K562 (cell line): ENCODE measurements at regions not wholly inside any gene's neighbourhood (a gene's known extent, or its start where the extent isn't known, plus 50 kb on each side); places are given as distances from the start of the nearest gene placed in this dataset.

Experiments used
- ILF3 ChIP-seq: fragments of 450-650 bp; IDR thresholded peaks from 2 replicates; pipeline ENCODE4 v1.6.1; 2018; ENCODE audit warnings: antibody characterized with exemption, mild to moderate bottlenecking, moderate library complexity, borderline replicate concordance
- MAFK ChIP-seq: IDR thresholded peaks from 2 replicates; pipeline ENCODE4 v1.6.1; 2011; ENCODE audit warnings: low read length, improper control_type of control experiment
- MED1 ChIP-seq: sonication (generic); formaldehyde crosslinking; IDR thresholded peaks from 2 replicates; pipeline ENCODE4 v1.8.1; 2023; ENCODE audit warnings: missing genetic modification reagents, borderline replicate concordance
- PTBP1 ChIP-seq: fragments of 200-400 bp; formaldehyde crosslinking; IDR thresholded peaks from 2 replicates; pipeline ENCODE4 v1.6.1; 2017; ENCODE audit warnings: low read depth, low read length
- SRSF9 ChIP-seq: fragments of 200-400 bp; formaldehyde crosslinking; IDR thresholded peaks from 2 replicates; pipeline ENCODE4 v1.6.1; 2017; ENCODE audit warnings: low read depth, low read length, borderline replicate concordance
- TCFL5 ChIP-seq: fragments of 250-450 bp; sonication (Bioruptor Pico); conservative IDR thresholded peaks from 2 replicates; pipeline ENCODE4 v1.6.1; 2021; ENCODE audit warnings: mild to moderate bottlenecking, moderate library complexity, matching md5 sums
- ZNF766 ChIP-seq: fragments of 200-800 bp; sonication (Bioruptor generic); conservative IDR thresholded peaks from 2 replicates; pipeline ENCODE4 v1.6.1; 2016; ENCODE audit warnings: missing genetic modification characterization, missing compliant biosample characterization
- TF ChIP-seq, protein P1 (sequence below): fragments of 250-450 bp; sonication (Bioruptor Pico); IDR thresholded peaks from 2 replicates; pipeline ENCODE4 v1.4.0; 2020; ENCODE audit warnings: mild to moderate bottlenecking, moderate library complexity
- TF ChIP-seq, protein P2 (sequence below): fragments of 200-600 bp; sonication (generic); IDR thresholded peaks from one replicate; pipeline ENCODE4 v1.6.1; 2012; ENCODE audit warnings: mild to moderate bottlenecking, low read depth, low read length, inconsistent platforms
- TF ChIP-seq, protein P3 (sequence below): fragments of 450-650 bp; formaldehyde crosslinking; IDR thresholded peaks from 2 replicates; pipeline ENCODE4 v1.4.0; 2020; ENCODE audit warnings: mild to moderate bottlenecking, mixed read lengths

DNA sequence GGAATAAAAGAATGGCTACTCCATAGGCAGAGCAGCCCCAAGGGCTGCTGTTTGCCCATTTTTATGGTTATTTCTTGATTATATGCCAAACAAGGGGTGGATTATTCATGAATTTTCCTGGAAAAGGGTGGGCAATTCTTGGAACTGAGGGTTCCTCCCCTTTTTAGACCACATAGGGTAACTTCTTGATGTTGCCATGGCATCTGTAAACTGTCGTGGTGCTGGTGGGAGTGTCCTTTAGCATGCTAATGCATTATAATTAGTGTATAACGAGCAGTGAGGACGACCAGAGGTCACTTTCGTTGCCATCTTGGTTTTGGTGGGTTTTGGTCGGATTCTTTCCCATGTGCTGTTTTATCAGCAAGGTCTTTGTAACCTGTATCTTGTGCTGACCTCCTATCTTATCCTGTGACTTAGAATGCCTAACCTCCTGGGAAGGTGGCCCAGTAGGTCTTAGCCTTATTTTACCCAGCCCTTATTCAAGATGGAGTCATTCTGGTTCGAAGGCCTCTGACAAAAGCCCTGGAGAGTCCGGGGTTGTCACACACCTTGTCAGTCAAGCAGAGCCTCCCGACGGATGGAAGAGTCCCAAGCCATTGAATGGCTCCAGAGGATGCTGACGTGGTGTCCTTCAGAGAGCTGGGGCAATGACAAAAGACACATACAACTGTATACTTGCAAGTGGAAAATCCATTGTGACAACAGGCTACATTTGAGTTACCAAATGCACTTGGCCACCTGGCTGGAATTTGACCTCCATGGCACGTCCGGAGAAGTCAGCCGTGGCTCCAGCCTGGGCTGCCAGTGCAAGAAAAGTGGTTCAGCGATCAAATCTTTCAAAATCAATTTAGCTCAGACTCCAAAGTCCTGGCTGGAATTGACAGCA is 67.1 kb upstream of the CLINT1 start (continued):
- TF ChIP-seq, protein P1, sequence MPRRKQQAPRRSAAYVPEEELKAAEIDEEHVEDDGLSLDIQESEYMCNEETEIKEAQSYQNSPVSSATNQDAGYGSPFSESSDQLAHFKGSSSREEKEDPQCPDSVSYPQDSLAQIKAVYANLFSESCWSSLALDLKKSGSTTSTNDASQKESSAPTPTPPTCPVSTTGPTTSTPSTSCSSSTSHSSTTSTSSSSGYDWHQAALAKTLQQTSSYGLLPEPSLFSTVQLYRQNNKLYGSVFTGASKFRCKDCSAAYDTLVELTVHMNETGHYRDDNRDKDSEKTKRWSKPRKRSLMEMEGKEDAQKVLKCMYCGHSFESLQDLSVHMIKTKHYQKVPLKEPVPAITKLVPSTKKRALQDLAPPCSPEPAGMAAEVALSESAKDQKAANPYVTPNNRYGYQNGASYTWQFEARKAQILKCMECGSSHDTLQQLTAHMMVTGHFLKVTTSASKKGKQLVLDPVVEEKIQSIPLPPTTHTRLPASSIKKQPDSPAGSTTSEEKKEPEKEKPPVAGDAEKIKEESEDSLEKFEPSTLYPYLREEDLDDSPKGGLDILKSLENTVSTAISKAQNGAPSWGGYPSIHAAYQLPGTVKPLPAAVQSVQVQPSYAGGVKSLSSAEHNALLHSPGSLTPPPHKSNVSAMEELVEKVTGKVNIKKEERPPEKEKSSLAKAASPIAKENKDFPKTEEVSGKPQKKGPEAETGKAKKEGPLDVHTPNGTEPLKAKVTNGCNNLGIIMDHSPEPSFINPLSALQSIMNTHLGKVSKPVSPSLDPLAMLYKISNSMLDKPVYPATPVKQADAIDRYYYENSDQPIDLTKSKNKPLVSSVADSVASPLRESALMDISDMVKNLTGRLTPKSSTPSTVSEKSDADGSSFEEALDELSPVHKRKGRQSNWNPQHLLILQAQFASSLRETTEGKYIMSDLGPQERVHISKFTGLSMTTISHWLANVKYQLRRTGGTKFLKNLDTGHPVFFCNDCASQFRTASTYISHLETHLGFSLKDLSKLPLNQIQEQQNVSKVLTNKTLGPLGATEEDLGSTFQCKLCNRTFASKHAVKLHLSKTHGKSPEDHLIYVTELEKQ = peak; percentile 35; the same call in 1 of the 2 replicates
- no peak for TF ChIP-seq TCFL5 (CRISPR knock-in tag)
- peak; percentile 62; the same call in 1 of the 2 replicates for TF ChIP-seq ZNF766
- TF ChIP-seq PTBP1 = no peak
- TF ChIP-seq, protein P2, sequence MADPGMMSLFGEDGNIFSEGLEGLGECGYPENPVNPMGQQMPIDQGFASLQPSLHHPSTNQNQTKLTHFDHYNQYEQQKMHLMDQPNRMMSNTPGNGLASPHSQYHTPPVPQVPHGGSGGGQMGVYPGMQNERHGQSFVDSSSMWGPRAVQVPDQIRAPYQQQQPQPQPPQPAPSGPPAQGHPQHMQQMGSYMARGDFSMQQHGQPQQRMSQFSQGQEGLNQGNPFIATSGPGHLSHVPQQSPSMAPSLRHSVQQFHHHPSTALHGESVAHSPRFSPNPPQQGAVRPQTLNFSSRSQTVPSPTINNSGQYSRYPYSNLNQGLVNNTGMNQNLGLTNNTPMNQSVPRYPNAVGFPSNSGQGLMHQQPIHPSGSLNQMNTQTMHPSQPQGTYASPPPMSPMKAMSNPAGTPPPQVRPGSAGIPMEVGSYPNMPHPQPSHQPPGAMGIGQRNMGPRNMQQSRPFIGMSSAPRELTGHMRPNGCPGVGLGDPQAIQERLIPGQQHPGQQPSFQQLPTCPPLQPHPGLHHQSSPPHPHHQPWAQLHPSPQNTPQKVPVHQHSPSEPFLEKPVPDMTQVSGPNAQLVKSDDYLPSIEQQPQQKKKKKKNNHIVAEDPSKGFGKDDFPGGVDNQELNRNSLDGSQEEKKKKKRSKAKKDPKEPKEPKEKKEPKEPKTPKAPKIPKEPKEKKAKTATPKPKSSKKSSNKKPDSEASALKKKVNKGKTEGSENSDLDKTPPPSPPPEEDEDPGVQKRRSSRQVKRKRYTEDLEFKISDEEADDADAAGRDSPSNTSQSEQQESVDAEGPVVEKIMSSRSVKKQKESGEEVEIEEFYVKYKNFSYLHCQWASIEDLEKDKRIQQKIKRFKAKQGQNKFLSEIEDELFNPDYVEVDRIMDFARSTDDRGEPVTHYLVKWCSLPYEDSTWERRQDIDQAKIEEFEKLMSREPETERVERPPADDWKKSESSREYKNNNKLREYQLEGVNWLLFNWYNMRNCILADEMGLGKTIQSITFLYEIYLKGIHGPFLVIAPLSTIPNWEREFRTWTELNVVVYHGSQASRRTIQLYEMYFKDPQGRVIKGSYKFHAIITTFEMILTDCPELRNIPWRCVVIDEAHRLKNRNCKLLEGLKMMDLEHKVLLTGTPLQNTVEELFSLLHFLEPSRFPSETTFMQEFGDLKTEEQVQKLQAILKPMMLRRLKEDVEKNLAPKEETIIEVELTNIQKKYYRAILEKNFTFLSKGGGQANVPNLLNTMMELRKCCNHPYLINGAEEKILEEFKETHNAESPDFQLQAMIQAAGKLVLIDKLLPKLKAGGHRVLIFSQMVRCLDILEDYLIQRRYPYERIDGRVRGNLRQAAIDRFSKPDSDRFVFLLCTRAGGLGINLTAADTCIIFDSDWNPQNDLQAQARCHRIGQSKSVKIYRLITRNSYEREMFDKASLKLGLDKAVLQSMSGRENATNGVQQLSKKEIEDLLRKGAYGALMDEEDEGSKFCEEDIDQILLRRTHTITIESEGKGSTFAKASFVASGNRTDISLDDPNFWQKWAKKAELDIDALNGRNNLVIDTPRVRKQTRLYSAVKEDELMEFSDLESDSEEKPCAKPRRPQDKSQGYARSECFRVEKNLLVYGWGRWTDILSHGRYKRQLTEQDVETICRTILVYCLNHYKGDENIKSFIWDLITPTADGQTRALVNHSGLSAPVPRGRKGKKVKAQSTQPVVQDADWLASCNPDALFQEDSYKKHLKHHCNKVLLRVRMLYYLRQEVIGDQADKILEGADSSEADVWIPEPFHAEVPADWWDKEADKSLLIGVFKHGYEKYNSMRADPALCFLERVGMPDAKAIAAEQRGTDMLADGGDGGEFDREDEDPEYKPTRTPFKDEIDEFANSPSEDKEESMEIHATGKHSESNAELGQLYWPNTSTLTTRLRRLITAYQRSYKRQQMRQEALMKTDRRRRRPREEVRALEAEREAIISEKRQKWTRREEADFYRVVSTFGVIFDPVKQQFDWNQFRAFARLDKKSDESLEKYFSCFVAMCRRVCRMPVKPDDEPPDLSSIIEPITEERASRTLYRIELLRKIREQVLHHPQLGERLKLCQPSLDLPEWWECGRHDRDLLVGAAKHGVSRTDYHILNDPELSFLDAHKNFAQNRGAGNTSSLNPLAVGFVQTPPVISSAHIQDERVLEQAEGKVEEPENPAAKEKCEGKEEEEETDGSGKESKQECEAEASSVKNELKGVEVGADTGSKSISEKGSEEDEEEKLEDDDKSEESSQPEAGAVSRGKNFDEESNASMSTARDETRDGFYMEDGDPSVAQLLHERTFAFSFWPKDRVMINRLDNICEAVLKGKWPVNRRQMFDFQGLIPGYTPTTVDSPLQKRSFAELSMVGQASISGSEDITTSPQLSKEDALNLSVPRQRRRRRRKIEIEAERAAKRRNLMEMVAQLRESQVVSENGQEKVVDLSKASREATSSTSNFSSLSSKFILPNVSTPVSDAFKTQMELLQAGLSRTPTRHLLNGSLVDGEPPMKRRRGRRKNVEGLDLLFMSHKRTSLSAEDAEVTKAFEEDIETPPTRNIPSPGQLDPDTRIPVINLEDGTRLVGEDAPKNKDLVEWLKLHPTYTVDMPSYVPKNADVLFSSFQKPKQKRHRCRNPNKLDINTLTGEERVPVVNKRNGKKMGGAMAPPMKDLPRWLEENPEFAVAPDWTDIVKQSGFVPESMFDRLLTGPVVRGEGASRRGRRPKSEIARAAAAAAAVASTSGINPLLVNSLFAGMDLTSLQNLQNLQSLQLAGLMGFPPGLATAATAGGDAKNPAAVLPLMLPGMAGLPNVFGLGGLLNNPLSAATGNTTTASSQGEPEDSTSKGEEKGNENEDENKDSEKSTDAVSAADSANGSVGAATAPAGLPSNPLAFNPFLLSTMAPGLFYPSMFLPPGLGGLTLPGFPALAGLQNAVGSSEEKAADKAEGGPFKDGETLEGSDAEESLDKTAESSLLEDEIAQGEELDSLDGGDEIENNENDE = no peak
- TF ChIP-seq, protein P3, sequence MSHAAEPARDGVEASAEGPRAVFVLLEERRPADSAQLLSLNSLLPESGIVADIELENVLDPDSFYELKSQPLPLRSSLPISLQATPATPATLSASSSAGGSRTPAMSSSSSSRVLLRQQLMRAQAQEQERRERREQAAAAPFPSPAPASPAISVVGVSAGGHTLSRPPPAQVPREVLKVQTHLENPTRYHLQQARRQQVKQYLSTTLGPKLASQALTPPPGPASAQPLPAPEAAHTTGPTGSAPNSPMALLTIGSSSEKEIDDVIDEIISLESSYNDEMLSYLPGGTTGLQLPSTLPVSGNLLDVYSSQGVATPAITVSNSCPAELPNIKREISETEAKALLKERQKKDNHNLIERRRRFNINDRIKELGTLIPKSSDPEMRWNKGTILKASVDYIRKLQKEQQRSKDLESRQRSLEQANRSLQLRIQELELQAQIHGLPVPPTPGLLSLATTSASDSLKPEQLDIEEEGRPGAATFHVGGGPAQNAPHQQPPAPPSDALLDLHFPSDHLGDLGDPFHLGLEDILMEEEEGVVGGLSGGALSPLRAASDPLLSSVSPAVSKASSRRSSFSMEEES (CRISPR knock-in tag) = no peak
- TF ChIP-seq SRSF9 = no peak
- no peak for TF ChIP-seq MED1 (CRISPR knock-in tag)
- TF ChIP-seq MAFK = no peak
- no peak for TF ChIP-seq ILF3
